ENCODE measurements at regions not wholly inside any gene's neighbourhood (a gene's known extent, or its start where the extent isn't known, plus 50 kb on each side); places are given as distances from the start of the nearest gene placed in this dataset.

- no peak for DNase-seq (ENCODE audit: low read depth, low spot score)
- POLR2A ChIA-PET: no interaction called here
- H3K4me3 ChIP-seq (ENCODE audit: low read depth, low read length): peak overlapping the region; percentile 49
- peak; percentile 21 for TF ChIP-seq CTCF (IDR thresholded peaks at IDR 0.05; ENCODE audit: insufficient read depth, low read length, missing control alignments)
- CTCF ChIA-PET: no interaction called here
Measured at GRCh38 chr11:70568035-70568813, 169.9 kb downstream of the CTTN start.

GRCh38 chr11:70568814-70569617 lies 170.7 kb downstream of the CTTN start:
- POLR2A ChIA-PET: no interaction called here
- no peak overlapping the region for H3K4me3 ChIP-seq (ENCODE audit: low read depth, low read length)
- CTCF ChIA-PET: no interaction called here
- DNase-seq (ENCODE audit: low read depth, low spot score): no peak
- no peak for TF ChIP-seq CTCF (IDR thresholded peaks at IDR 0.05; ENCODE audit: insufficient read depth, low read length, missing control alignments)

GRCh38 chr11:70569618-70569890 lies 171.2 kb downstream of the CTTN start:
- ChIA-PET POLR2A (no interaction called here), CTCF (no interaction called here)
- TF ChIP-seq CTCF (IDR thresholded peaks at IDR 0.05; ENCODE audit: insufficient read depth, low read length, missing control alignments): no peak
- H3K4me3 ChIP-seq (ENCODE audit: low read depth, low read length): no peak overlapping the region
- DNase-seq (ENCODE audit: low read depth, low spot score): no peak

- TF ChIP-seq CTCF (IDR thresholded peaks at IDR 0.05; ENCODE audit: insufficient read depth, low read length, missing control alignments): no peak
- POLR2A ChIA-PET: no interaction called here
- no peak overlapping the region for H3K4me3 ChIP-seq (ENCODE audit: low read depth, low read length)
- CTCF ChIA-PET: no interaction called here
- no peak for DNase-seq (ENCODE audit: low read depth, low spot score)
Measured at GRCh38 chr11:70569996-70570692, 171.8 kb downstream of the CTTN start.

GRCh38 chr11:70570693-70571395 lies 172.5 kb downstream of the CTTN start:
- TF ChIP-seq CTCF (IDR thresholded peaks at IDR 0.05; ENCODE audit: insufficient read depth, low read length, missing control alignments): no peak
- POLR2A ChIA-PET: no interaction called here
- CTCF ChIA-PET: no interaction called here

GRCh38 chr11:70572974-70573260 lies 174.6 kb downstream of the CTTN start:
- no peak for TF ChIP-seq CTCF (IDR thresholded peaks at IDR 0.05; ENCODE audit: insufficient read depth, low read length, missing control alignments)
- CTCF ChIA-PET: no interaction called here
- POLR2A ChIA-PET: no interaction called here

More at GRCh38 chr11:70570693-70571395, 172.5 kb downstream of the CTTN start:
- DNase-seq (ENCODE audit: low read depth, low spot score): no peak
- no peak overlapping the region for H3K4me3 ChIP-seq (ENCODE audit: low read depth, low read length)

More at GRCh38 chr11:70572974-70573260, 174.6 kb downstream of the CTTN start:
- H3K4me3 ChIP-seq (ENCODE audit: low read depth, low read length): no peak overlapping the region
- DNase-seq (ENCODE audit: low read depth, low spot score): no peak

Measured in AG04449 (cell line).